HPDE6-E6E7 (cell line): ENCODE measurements at regions not wholly inside any gene's neighbourhood (a gene's known extent, or its start where the extent isn't known, plus 50 kb on each side); places are given as distances from the start of the nearest gene placed in this dataset.
"Not testable (repeated sequence)": the region's sequence is repeated elsewhere in the genome, so short reads cannot be mapped to it uniquely, and the experiment has no call there.

Source experiments
- DNase-seq: peaks from one replicate; pipeline ENCODE4 v3.0.0; 2011; ENCODE audit warnings: missing footprints; ENCODE audit errors: extremely low spot score

DNA sequence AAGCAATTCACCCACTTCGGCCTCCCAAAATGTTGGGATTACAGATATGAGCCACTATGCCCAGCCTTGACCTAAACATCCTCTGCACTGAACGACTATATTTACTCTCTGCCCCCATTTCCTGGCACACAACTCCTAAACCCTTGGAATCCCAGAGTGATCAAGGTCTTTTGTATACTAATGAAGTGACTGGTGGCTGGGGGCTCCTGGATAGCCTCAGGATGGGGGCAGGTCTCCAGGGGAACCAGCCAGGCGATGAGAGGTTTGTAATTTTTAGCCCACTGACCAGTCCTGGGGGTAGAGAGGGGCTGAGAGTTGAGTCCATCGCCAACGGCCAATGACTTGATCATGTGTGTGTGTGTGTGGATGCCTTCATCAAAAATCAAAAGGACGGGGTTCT, 71.1 kb downstream of the FAM50B start:
- DNase-seq: no peak

DNA sequence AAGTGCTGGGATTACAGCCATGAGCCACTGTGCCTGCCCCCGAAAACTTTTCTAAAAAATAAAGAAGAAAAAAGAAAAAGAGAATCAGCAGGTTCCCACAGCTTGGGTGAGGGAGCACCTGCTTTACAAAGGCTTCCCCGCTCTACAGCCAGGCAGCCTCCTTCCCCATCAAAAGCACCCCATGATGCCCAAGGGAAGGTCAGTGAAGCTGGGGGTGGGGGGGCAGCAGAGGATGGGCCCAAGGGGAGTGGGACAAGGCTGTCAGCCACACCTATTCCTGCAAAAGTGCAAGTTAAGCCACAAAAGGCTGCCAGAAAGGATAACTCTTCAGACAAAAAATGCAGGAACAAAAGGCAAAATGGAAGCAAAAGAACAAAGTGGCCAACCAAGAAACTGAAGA, 72.5 kb downstream of the FAM50B start:
- DNase-seq: no peak

DNA sequence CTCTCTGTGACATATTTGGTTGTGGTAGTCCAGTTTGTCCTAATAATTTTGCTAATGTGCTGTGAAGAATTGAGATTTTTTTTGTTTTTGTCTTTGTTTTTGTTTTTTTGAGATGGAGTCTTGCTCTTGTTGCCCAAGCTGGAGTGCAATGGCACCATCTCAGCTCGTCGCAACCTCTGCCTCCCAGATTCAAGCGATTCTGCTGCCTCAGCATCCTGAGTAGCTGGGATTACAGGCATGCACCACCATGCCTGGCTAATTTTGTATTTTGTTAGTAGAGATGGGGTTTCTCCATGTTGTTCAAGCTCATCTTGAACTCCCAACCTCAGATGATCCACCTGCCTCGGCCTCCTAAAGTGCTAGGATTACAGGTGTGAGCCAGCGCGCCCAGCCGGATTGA, 73.4 kb downstream of the FAM50B start:
- DNase-seq: not testable (repeated sequence)

DNA sequence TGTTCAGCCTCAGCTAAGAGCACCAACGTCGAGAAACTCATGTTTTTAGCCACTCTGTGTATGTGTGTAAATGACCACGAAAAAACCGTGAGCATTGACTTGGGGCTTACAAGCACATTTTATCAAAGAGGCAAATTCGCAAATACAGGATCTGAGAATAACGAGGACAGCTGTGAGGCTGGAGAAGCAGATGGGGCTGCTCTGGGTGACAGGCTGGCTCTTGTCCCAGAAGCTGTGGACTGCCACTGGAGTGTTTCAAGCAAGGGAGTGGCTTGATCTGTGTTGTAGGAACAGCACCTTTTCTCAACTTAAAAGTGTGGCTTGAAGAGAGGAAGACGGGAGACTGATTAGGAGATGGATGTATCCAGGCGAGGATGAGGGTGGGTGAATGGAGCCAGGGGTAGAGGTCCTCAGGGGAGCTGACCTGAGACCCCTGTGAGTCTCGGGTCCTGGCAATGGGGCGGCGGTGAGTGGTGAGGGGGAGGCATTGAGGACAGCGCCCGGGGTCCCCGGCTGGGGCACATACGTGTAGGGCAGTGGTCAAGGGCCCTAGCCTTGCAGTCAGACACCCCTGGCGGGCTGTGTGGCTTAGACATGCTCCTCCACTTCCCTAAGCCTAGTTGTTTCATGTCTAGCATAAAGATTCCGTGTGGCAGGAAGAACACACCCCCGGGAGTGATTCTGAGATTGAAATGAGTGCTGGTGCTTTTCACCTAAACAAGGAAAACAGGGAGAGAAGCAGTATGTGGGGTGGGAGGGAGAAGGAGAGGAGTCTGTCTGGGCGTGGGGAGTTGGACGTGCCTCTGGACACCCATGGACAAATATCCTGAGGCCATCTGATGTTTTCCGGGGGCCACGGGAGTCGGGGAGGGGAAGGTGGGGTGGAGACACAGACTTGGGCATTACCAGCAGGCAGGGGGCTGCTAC, 76.3 kb downstream of the FAM50B start:
- DNase-seq: not testable (repeated sequence)

DNA sequence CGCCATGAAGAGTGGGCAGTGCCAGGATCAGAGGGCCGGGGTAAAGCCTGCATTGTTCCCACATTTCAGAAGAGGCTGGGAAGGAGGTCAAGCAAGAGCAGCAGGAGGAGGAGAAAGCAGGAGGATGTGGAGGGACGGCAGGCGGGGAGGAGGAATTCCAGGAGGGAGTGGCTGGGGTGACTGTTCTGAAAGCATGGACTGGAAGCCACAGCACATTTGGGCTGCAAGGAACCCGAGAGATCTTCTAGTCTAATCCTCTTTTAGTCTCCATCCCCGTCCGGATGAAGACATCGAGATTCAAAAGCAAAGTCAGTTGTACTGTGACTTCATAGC, 76.9 kb downstream of the FAM50B start:
- DNase-seq: no peak

DNA sequence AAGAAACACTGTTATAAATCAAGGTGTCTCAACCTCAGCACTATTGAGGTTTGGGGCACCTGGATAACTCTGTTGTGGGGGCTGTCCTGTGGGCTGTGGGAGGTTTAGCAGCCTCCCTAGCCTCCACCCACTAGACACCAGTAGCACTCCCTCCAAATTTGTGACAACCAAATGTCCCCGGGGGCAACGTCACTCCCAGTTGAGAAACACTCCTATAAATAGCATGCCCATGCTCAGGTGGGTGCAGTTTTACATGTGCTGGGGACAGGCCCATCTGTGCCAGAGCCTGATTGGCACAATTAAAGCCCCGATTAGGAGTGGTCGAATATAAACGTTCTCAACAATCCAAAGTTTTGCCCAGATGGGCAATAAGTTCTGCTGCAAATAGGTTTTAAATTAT, 78.9 kb downstream of the FAM50B start:
- DNase-seq: no peak

DNA sequence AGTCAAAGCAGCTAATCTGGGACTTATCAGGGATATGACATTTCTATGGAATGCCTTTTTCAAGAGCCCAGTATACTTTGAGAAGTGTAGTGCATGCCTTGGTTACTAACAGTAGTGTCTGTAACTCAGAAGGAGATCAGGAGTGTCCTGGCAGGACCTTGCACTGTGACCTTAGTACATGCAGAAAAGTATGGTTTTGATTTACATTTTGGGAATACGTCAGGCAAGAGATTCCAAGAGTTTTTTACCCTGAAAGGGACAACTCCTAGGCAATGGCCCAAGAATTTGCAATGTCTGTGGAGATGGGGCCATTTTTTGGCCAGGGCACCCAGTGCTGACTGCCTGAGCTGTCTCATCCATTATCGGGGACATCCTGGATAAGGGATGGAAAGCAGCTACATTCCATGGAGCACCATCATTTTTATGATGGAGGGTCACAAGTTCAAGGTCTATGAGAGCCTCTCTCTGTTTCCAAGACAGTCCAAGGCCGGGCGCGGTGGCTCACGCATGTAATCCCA, 80.2 kb downstream of the FAM50B start:
- DNase-seq: no peak

DNA sequence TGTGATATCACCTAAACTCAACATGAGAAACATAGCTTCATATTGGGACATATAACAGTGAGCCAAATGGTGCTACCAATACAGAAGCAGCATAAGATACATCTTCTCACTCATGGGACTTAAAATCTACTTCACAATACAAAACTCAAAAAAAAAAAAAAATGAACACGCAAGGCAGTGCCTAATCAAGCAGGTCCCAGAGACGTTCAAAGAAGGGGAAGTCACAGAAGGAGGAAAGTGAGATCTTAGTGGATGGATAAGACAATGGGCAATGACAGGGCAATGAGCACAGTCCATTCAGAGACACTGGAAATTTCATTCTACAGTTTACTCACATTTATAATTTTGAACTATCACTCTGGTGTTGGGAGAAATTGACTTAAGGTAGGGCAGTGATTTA, 88.3 kb downstream of the FAM50B start:
- DNase-seq: no peak

DNA sequence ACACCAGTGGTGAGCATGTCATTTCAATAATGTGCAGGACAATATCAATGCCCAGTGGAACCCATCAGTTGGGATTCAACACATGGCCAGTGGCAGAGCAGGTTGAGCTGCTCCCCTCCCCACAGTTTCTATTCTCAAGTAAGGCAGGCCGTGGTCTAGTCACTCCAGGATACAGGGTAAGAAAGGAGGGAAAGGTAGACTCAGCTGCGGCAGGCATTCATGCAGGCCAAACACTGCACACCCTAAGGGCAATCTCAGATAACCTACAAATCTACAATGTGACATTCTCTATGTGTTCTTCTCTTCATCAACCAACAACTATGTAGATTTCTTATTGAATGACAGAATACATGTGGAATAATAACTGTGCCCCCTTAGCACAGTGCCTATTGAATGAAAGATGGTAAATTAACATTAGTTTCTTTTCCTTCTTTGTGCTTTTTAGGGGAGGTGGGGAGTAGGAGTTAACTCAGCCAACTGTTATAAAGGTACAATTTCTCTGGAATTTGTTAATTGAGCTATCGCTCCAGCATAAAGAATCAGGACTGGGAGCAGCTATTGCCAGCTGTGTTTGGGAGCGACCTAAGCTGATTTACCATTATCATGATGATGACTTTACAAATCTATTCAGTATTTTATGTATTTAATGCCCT, 89.7 kb downstream of the FAM50B start:
- DNase-seq: no peak

DNA sequence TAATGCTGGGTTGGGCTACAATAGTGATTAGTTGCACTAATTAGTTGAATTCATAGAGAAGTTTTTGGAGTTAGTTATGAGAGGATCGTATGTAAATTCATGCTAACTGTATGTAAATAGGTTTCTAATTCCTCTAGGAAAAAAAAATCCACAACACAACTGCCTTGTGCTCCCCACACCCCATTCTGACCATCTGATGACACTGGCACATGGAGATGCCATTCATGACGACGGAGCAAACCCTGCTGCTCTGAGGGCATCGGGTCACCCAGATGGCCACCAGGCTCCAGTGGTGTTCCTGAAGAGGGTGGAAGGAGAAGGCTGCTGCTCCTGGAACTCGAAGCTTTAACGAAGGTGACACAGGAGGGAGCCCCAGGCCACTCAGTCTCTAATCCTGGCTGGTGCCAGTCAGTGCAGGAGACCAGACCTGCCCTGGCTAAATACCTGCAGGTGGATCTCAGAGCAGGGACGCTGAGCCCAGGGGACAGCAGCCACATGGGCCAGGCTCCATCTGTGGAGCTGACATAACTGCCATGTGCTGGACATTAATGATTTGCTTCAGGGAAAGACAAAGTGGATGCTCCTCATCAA, 90.3 kb downstream of the FAM50B start:
- DNase-seq: no peak

DNA sequence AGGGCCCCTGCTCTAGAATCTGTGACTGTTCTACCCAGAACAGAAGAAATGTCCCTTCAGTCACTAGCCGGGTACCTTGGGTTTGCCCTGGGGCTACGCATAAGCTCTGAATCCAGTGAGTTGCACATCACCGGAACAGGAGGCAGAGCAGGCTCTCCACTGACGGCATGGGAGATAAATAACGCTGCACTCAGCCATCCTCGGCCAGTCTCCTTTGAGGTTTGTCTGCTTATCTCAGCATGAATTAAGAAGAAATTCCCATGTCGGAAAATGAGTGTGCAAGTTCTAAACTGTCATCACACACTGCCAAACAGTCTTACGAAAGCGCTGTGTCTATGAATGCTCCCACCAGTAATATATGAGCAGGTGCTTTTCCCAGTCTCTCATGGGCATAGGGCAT, 90.8 kb downstream of the FAM50B start:
- no peak for DNase-seq

DNA sequence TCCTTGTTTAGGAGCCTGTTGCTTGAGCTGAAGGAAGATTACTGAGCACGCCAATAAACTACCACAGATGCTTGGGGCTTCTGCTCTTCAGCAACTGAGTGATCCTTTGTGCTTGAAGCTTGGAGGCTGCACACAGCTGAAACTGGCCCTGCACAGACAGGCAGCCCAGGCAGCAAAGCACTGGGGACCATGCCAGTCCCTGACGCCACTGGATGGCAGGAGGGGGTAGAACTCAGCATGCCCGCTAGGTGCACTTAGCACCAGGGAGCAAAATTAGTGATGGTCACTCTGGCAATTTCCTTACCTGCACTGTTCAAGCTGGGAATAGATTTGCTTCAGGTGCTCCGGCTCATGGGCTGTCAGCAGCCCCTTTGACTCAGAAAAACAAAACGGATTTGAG, 91.5 kb downstream of the FAM50B start:
- no peak for DNase-seq

DNA sequence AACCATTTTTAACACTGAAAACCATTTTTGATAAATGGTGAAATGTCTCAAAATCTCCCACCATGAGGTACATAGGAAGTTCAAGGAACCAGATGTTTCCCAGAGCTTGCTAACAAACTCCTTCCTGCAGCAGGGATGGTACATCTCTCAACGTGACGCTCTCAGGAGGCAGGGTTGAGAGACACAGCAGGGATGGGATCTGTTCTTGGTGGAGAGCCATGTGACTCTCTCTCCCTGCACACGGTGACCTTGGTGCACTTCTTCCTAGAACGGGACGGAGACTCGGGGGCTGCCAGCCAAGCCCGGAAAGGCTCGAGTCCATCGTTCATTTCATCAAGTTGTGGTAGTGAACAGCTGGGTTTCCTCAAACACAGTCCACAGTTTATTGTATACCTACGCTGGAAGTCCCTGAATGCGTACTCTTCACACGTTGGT, 94.2 kb downstream of the FAM50B start:
- DNase-seq: no peak

DNA sequence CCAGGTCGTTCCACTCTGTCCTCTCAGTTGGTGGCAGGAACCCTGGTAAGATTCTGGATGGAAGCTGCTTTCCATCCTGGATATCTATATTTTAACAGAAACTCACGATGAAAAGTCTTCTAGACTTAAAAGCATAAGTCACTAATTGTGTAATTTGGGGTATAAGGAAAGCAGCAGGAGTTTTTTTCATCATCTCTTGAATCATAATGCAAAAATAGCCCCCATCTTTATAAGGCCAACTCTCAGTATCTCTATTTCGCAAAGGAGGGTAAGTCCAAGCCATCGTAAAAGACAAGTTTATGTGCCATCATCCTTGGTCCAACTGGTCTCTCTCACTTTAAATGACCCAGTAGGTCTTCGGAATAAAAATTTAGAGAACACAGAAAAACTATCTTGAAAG, 95.1 kb downstream of the FAM50B start:
- DNase-seq: no peak

DNA sequence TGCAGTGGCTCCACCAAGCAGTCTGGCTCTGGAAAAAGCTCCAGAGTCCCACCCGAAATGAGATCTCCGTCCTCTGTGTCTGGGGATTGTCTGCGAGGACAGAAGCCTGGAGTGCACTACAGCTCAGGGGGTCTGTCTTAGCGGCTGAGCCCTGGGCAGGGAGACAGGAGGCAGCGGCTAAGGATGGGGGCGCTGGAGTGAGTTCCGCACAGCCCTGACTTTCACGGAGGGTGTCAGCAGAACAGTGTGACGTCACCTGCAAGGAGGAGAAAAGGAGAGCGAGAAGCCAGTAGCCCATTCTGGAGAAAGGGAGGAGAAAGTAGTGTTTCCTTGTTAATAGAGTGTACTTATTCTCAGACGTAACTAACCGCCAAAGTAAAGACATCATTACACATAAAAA, 97.6 kb downstream of the FAM50B start:
- no peak for DNase-seq

DNA sequence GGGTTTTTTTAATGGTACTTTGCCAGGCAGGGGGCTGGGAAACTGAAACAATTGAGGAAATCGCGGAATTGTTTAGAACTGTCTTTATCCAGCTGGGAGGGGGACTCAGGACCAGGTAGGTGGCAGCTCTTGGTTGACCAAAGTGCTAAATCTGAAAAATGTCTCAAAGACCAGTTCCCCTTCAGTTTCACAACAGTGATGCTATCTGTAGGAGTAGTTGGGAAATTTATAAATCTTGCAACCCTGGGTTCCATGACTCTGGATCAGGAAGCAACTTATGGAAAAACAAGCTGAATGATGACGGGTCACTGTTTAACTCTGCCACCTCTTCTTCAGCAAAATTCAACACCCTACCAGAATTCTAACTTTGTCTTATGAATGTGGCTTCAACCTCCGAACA, 99.7 kb downstream of the FAM50B start:
- no peak for DNase-seq

DNA sequence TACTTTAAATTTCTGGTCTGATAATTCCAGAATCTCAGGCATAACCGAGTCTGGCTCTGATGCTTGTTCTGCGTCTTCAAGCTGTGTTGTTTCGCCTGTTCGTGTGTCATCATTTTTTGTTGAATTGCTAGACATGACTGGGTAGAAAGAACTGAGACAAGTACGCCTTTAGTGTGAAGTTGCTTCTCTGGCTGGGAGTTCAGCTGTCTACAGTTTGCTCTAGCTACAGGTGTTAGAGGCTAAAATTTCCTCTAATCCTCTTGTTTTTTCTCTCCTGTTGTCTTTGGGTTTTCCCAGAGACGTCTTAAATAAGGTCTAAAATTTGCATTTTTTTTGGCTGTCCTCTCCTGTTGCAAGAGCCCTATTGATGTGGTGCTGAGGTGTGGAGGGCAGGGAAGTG, 100.3 kb downstream of the FAM50B start:
- no peak for DNase-seq

DNA sequence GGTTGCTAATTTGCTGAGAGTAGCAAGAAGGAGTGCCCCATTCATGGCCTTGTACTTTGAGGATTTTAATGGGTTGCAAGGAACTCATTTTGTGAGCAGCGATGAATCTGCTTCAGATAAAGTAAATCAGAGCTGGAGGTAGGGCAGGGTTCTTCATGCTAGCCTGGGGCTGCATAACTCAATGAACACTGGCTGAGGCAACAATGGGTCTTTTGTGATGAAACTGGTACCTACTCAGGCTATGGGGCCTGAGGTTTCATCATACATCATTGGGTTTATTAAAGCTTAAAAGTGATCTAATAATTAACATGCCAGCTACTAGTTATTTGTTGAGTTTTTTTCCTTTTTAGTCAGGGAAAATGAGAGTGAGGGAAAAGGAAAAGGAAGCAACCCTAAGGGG, 106.9 kb downstream of the FAM50B start:
- DNase-seq: no peak

DNA sequence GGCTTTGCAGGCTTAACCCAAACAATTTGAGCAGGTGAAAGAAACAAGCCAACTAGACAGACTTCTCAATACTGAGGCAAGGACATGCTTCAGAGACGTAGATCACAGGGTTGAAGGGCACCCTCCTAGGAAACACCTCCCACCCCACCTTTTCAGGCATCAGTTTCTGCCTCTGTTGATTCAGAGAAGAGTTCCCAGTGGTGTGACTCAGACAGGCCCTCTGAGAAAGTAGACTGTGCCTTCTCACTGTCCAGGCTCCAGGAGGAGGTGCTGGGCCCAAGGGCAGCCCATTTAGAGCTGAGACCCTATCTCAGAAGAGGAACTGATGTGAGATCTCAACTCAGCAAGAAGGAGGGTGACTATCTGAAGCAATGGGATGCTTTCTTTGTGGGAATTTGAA, 108.1 kb downstream of the FAM50B start:
- DNase-seq: no peak

DNA sequence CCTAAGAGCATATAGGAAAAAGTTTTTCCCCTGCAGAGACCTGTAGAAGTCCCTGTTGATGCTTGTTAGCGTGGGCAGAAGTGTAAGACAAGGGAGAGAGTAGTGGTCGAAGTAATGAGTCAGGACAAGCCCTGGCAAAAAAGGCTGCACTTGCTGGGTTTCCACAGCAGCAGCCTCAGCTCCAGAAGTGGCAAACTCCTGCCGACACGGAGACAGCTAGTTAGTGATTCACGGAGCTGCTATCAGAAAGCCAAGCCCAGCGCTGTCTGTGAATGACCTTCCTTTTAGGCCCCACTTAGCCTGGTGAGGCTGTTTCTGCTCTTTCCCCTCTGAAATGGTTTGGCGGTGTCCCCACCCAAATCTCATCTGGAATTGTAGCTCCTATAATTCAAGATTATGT, 109.1 kb downstream of the FAM50B start:
- no peak for DNase-seq

DNA sequence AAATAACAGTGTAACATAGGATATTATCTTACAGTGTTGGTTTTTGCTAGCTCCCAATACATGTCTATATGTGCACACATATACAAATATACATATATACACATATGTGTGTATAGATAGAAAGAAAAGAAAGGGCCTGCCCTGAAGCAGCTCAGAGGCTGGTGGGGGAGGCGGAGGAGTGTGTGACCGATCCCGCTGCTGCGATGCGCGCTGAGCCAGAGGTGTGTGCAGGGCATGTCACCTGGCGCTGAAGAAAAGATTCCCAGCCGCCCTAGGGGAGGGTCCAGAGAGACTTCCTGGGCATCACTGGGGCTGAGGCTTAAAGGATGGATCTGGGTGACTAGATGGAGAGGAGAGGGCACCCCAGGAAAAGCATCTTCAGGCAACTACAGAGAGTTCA, 110.2 kb downstream of the FAM50B start:
- DNase-seq: no peak

DNA sequence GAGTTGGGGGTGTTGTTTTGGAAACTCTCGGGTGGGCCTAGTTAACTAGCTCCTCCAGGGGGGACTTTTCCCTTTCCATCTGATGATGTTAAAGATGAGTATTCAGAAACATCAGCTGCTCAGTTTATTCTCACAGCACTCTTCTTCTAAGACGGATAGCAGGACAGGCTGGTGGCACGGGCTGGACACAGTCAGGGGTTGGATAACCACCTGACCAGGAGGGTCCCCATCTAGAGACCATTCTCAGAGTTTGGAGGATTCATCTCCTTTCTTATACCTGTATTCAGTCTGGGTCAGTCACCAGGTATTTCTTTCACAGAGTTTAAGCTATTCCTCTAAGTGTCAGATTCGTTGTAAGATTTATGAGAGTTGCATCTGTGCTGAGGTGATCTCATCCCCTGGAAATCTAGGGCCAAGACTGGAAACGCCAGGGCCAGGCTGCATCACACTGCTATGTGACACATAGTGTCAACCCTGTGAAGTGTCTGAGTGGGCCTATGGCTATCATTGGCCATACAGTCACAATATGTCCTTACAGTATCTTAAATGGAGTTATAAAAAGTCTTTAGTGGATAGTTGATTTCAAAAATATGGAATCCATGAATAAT, 111.7 kb downstream of the FAM50B start:
- no peak for DNase-seq
